GM18511 (cell line): ENCODE measurements at regions not wholly inside any gene's neighbourhood (a gene's known extent, or its start where the extent isn't known, plus 50 kb on each side); places are given as distances from the start of the nearest gene placed in this dataset.

Source experiments
- ATAC-seq: cut with Tn5 transposase; IDR thresholded peaks from one replicate; pipeline ENCODE4 v1.9.1; 2021; ENCODE audit warnings: mild to moderate bottlenecking, moderate library complexity; ENCODE audit not compliant: unreplicated experiment

DNA sequence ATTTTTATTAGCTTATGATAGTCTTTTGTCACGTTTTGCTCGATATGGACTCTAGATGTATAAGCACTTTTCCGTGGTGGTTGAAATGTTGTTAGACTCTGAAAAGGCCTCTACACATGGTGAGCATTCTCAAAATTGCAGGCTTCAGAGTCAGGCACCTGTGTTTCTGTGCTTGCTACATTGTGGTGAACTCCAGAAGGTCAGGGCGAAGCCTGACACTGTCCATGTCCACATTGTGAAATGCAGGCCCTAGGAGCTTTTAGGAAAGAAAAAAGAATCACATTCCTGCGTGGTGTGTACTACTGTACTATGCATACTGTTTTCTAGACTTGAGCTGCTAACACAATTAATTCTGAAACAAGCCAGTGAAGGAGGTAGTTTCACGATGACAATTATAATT, 86.3 kb downstream of the HS3ST1 start:
- ATAC-seq = no peak

DNA sequence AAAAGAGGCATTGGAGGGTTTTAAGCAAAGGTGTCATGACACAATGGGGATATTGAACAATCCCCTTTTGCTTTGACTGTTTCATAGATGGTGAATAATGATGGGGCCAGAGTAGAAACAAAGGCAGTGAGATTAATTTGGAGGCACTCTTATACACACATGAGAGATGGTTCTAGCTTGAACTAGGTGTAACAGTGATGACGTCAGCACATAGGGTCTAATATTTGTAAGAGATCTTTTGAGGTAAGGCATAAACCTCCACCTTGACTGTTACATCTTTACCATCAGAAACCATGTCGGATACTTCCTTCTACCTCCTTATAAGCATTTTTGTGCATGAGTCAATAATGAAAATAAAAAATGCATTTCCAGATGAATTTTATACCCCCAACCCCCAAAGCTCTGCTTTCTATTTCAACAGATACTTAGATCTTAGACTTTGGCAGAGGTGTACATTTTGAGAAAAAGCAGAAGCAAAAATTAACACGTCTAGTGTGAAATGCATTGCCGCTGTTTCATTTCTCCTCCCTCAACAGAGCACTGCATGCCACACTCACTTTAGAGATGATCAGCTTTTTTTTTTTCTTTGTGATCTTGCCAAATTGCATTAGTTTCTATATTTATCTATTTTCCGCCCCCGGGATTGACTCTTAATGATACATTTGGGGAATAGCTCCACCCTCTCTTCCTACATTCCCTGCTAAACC, 87.2 kb downstream of the HS3ST1 start:
- peak; percentile 62 for ATAC-seq

DNA sequence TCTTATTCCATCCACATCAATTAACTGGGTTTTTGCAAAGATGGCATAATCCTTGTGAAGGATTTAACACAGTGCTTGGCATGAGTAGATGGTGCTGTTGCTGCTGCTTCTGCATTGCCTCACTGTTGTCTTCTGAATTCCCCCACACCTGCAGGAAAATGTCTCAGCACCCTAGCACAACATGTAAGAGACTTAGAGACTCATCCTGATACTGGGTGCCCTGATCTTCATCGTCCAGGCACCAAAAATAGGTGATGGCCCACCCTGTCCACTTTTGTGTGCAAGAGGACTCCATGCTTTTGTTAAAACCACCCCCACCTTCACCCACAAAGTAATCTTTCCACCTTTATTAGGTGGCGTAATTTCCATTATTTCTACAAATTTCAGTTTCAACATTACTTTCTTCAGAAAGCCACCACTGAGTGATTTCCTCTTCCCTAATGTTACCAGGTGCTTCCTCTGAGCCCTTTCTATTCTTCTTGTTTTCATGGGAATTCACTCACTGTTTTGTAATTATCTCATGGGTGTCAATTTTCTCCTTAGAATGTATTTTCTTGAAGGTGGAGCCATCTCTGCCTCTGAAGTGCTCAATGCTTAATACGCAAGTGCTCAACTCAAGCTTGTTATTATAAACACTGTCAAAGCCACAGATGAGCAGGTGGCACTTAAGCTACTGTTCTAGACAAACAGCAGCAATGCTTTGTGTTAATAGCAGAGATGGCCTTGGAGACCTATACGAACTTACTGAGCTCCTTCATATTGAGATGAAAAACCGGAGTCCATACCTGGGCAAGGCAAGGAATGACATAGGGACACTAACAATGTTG, 89.5 kb downstream of the HS3ST1 start:
- ATAC-seq = peak; percentile 47

DNA sequence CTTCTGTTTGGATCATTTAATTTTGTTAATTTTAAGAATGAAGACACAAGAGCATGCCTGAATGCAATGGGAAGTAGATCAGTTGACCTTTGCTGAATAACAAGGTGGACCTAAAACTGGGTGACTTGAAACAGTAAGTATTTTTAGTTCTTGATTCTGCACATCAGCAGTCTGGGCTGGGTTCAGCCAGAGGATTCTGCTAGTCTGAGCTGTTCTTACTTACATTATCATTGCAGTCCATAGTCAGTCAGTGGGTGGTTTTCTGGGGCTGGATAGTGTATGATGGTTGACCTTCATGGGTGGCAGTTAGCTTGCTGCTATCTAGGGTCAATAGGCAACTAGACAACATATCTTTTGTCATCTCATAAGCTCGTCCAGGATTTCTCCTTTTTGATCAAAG, 91.4 kb downstream of the HS3ST1 start:
- ATAC-seq = no peak

DNA sequence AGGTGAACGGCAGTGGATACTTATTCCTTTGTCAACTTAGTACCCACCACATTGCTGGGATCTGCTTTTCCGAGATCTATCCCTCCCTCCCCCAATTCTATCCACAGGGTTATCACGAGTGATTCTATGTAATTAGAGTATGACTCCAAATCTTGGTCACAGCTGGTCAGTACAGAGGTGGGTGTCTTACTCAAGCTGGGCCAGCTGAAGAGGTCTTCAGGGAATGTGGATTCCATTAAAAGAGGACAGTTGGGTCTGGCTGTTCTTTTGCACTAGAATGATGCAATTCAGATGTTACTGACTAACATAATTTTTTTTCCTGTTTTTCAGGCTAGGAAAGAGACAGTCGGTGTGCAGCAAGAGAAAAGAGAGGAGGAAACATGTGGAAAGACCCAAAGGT, 92.3 kb downstream of the HS3ST1 start:
- no peak for ATAC-seq

DNA sequence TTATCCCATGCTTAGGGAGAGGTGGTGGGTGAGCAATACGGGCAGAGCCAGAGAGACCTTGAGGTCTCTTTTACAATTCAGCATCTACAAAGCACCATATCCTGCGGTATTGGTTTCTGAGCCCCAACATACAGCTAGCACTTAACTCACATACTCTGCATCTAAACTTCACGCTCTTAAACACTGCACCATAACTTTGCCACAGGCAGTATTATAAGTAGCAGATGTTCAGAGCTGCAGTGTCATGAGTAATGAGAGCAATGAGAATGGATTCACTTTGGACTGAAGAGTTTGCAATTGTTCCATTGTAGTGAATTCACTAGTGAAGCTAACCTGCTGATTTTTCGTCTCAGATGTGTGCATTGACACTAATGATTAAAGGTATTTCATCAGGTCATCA, 93.8 kb downstream of the HS3ST1 start:
- no peak for ATAC-seq

DNA sequence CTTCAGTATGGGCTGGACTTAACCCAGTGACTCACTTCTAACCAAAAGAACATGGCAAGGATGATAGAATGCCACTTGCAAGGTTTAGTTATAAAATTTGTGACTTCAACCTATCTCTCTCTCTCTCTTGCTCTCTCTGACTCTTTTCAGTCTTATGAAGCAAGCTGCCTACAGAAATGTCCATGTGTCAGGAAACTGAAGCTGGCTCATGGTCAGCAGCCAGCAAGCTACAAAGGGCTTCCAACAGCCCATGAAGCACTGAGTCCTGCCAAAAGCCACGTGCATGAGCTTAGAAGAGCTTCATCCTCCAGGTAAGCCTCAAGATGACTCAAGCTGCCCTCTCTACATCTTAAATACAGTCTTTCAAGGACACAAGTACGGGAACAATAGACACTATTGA, 100.3 kb downstream of the HS3ST1 start:
- ATAC-seq = no peak

DNA sequence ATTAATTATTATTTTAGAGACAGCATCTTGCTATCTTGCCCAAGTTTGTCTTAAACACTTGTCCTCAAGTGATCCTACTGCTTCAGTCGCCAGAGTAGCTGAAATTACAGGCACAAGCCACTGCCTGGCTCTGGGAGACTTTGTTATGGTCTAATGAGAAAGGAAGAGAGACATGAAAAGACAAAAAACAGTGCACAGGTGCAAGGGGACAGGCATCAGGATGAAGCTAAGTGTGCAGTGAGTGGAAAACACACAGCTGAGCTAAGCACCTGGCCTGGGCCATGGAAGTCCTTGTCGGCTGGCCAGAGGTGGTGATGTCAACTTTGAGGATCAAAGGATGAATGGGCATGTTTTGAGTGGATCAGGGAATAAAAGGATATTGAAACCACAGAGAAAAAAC, 102.7 kb downstream of the HS3ST1 start:
- no peak for ATAC-seq

DNA sequence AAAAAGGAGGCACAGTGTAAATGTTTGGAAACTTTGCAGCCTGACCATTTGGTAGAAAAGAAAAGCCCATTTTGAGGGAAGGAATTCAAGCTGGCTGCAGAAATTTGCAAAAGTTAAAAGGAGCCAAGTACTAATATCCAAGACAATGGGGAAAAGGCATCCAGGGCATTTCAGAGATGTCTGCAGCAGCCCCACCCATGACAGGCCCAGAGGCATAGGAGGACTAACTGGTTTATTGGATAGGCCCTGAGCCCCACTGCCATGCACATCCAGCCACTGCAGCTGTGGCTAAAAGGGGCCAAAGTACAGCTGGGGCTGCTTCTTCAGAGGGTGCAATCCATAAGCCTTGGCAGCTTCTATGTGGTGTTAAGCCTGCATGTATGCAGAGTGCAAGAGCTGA, 104.9 kb downstream of the HS3ST1 start:
- ATAC-seq = no peak

DNA sequence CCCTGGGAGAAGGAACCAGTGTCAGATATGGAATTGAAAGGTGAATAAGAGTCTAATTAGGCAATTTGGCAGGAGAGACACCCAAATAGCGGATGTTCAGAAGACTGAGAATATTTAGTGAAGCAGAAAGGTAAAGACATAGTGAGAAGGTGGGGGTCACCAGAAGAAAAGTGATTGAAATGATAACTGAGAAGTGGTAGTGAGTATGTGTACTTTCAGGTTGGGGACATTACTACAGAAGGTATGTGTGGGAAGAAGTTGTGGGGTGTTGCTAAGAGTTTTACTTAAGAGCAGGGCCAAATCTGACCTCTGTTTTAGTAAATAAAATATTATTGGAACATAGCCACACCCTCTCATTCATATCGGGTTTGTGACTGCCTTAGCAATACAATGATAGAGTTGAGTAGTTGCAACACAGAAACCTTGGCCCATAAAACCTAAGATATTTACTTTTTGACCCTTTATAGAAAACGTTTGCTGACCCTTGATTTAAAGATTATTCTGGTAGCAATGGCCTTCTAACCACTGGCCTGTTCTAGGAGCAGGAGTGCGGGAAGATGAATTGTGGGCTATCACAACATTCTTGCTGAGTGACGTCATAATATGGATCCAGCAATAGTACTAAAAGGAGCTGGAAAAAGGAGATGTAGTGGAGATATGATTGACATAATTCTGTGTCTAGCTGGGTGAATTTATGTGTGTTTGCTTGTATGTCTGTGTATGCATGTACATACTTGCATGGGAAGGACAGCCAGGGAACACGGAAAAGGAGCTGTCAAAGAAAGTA, 115.3 kb downstream of the HS3ST1 start:
- ATAC-seq = no peak

DNA sequence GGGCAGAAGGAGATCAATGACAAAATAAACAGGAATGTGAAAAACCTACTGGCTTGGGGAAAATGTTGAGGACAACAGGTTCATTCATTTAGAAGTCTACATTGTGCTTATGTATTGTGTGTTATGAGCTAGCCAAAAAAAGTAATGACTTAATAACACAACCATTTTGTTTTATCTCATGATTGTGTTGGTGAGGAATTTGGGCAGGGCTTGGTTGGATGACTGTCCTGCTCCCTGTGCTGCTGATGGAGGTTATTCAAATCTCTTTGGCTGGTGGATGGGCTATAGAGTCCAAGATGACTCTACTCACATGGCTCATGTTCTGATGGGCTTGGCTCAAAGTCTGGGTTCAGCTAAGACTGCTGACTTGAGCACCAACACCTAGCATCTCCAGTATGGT, 116.3 kb downstream of the HS3ST1 start:
- ATAC-seq = no peak

DNA sequence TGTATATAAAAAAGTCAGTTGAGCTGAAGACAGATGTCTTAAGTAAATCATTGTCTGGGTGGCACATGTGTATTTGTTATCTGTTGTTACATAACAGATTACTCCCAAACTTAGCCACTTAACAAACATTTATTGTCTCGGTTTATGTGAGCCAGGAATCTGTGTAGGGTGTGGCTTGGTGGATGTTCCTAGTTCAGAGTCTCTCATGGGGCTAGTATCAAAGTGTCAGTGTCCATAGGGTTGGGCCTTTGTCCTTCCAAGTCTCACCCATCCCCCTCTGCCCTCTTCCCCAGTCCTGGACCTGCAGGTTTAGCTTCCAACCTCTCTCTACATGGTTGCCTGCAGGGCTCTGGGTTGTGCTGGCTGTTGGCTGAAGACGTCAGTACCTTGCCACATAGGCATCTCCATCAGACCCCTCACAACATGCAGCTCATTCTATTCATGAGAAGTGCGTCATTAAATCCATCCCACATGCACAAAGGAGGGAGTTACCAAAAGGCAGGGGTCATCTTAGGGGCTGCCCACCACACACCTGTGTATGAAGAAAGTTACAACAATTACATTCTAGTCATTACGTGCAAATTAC, 127.5 kb downstream of the HS3ST1 start:
- ATAC-seq = no peak

DNA sequence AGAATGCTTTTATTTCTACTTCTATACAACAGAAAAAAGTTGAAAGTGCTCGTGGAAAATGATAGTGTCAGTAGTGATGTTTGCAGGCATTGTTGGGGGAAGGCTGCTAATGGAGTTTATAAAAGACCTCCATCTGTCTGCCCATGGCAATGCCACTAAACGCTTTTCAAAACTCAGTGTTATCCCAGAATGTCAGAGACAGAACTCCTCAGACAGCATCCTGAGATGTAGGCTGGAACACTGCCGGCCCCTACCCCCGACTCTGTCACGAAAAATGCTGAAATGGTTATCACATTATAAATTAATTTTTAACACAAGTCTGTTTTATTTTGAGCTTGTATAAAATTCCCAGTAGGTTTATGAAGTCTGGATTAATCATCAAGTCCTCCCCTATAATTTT, 128.9 kb downstream of the HS3ST1 start:
- ATAC-seq = no peak

DNA sequence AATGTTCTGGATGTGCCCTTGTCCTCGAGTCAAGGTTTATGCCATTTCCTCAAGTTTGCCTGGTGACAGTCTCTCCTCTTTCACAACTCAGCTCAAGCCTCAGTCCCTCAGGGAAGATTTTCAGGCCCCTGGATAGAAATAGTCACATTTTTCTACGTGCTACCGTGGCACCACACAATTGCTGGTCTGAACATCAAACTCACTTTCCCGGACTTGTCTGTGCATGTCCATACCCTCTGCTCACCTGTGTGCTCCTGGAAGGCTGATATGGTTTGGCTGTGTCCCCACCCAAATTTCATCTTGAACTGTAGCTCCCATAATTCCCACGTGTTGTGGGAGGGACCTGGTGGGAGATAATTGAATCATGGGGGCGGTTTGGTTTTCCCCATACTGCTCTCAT, 129.7 kb downstream of the HS3ST1 start:
- ATAC-seq = no peak

DNA sequence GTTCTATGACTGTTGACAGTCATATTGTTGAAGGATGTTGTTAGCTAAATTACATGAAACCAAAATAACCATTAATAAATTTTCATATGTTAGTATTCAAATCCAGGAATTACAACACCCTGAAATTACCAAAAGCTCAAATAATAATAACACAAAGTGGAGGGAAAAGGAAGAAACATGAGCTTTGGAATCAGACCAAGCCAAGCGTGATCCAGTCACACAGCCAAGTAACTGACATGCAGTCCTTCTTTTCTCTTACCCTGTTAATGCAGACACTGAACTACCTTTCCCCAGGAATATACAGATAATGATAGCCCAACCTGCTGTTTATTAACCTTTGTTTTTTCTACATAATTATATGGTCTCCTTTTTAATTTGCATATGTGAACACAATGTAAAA, 130.2 kb downstream of the HS3ST1 start:
- ATAC-seq = no peak

DNA sequence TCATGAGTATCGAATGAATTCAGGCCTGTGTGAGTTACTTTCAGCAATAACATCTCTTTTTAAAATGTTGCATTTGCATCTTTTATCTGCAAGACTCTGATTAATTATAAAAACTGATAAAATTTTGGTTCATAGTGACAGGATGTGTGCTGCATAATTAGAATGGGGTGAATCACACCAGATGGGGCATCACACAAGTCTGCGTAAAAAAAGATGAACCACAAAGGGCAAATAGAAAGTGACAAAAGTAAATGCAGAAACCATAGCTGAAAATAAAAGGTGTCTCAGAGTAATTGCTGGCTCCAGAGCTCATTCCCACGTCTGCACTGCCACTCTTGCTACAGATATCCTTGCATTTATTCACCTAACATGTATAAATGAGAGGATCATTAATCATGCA, 131.1 kb downstream of the HS3ST1 start:
- no peak for ATAC-seq

DNA sequence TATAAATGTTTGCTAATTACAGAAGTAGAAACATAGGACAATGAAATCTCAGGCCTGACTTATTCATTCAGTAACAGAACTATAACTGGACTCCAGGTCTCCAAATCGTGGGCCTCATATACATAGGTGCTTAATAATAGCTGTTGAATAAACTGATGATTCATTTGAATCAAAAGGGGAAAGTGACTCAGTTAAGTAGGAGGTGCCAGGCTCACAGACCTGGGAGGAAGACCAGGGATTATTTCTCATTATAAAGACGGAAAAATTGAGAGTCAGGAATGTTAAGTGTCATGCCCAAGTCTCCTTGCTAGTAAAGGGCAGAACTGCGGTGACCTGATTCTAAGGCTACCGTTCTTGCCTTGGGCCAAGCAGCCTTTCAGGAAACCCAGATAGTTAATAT, 131.5 kb downstream of the HS3ST1 start:
- no peak for ATAC-seq

DNA sequence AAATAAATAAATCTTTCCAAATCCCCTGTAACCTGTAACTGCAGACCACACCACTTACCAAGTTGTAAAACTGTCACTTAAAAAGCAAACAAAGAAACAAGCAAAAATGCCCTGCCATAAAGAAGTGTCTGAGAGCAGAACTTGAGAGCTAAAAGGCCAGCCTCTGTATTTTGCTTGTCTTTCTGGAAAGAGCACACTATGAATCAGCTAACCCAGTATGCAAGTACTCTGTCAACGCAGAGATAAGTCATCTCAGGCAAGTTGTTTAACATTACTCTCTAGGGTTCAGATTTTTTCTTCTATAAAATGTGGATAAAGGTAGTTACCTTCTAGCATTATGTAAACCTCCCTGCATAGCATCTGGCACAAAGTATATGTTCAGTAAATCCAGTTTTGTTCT, 134.8 kb downstream of the HS3ST1 start:
- no peak for ATAC-seq

DNA sequence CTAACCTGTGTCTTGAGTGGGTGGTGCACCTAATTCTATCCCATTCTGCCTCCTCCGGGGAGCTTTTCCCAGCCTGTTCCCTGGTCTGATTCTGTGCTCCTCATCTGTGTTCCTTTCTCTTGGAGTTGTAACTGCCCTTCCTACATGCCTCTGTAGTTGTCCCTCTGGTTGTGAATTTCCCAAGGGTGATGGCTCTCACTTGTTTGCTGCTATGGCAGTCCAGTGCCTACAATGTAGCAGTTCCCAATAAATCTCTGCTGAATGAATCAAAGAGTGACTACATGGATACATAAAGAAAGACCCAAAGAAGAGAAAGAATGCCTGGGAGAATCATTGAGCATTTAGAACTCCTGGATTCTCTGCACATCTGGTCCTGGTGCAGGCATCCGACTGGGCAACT, 141.6 kb downstream of the HS3ST1 start:
- no peak for ATAC-seq

DNA sequence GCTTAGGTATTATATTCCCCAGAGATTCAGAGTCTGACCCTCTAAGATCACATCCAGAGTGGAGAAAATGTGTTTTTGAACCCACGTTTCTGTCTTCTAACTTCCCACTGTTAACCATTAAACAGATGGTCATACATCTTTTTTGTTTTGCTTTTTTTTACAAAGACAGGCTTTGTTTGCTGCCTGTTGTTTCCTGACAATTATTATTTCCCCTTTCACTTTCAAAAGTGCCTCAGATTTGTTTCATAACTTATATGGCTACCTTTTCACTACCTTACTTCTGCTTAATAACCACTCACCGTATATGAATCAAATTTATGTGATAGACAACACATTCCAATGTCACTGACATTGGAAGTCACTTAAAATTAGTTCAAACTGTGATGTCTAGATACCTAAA, 142.2 kb downstream of the HS3ST1 start:
- ATAC-seq = peak; percentile 86

DNA sequence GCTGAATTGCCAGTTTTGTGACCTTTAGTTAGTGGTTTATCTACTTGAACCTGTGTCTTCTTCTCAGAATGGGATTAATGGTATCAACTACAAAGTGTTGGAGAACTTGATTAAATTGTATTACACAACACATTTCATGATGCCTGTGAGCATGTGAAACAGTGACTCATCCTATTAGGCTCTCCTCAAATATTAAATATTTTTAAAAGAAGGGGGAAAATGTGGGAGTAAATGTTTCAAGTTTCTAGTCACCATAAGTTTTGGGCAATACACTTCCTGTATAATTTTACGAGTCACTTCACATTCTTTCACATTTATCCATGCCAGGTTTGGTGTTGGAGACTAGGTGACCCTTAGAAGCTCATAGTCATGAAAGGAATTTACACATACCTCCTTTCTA, 147.0 kb downstream of the HS3ST1 start:
- ATAC-seq = no peak
